HEK293 (cell line): ENCODE measurements at regions not wholly inside any gene's neighbourhood (a gene's known extent, or its start where the extent isn't known, plus 50 kb on each side); places are given as distances from the start of the nearest gene placed in this dataset.

Source experiments
- CTCF ChIA-PET: fragments of 350-600 bp; formaldehyde crosslinking; extraction: SDS; loops from one replicate; lab custom pipeline; 2021; ENCODE audit warnings: antibody characterized with exemption; lab: Yijun Ruan, JAX
- POLR2A ChIA-PET: fragments of 300-600 bp; formaldehyde crosslinking; extraction: SDS; loops from one replicate; lab custom pipeline; 2020; ENCODE audit warnings: antibody characterized with exemption, inconsistent platforms; lab: Yijun Ruan, JAX
- H3K27ac ChIP-seq: fragments of 200-500 bp; sonication (Bioruptor generic); 2 replicates; pipeline ENCODE4 v1.5.1; 2014; ENCODE audit warnings: low read depth, low read length, control low read depth, inconsistent platforms; ENCODE audit errors: extremely low read depth
- H3K36me3 ChIP-seq, 2 experiments: fragments of 200-500 bp in 1 of 2; sonication (Bioruptor generic) in 1 of 2; 1 replicate in 1 of 2; 2 replicates in 1 of 2; pipeline ENCODE4 v1.5.1; 2014 to 2017; ENCODE audit warnings: inconsistent platforms in 2 of 2, low read length in 2 of 2; ENCODE audit not compliant: control insufficient read depth in 2 of 2, insufficient read depth in 1 of 2
- H3K4me1 ChIP-seq: fragments of 200-500 bp; sonication (Bioruptor generic); 2 replicates; pipeline ENCODE4 v1.5.1; 2014; ENCODE audit warnings: mild to moderate bottlenecking, low read length, inconsistent platforms; ENCODE audit not compliant: control insufficient read depth, insufficient read depth
- H3K4me3 ChIP-seq: 2 replicates; pipeline ENCODE4 v1.5.1; 2011; ENCODE audit warnings: low read depth, mild to moderate bottlenecking, control low read depth, low read length, moderate library complexity
- H3K9me3 ChIP-seq: fragments of 200-500 bp; sonication (Bioruptor generic); 2 replicates; pipeline ENCODE4 v1.5.1; 2014; ENCODE audit warnings: low read depth, low read length, inconsistent platforms; ENCODE audit not compliant: control insufficient read depth, insufficient read depth
- GLIS1 ChIP-seq: fragments of 450-650 bp; formaldehyde crosslinking; IDR thresholded peaks from 2 replicates; pipeline ENCODE4 v1.5.1; 2016; ENCODE audit warnings: missing biosample characterization, missing genetic modification characterization
- ZNF157 ChIP-seq: fragments of 450-650 bp; formaldehyde crosslinking; IDR thresholded peaks from 2 replicates; pipeline ENCODE4 v1.5.1; 2016; ENCODE audit warnings: missing biosample characterization, missing genetic modification characterization
- ZNF248 ChIP-seq: fragments of 450-650 bp; formaldehyde crosslinking; IDR thresholded peaks from 2 replicates; pipeline ENCODE4 v1.5.1; 2017; ENCODE audit warnings: missing biosample characterization, missing genetic modification characterization
- ZNF274 ChIP-seq, 2 experiments: fragments of 200-500 bp in 1 of 2; fragments of 450-650 bp in 1 of 2; sonication (Bioruptor generic) in 1 of 2; formaldehyde crosslinking in 1 of 2; IDR thresholded peaks; 2 replicates each; pipeline versions ENCODE4 v1.5.1 to v1.6.1; 2014 to 2016; ENCODE audit warnings: borderline replicate concordance in 1 of 2, inconsistent platforms in 1 of 2, low read length in 1 of 2, missing biosample characterization in 1 of 2, missing genetic modification characterization in 1 of 2
- ZNF514 ChIP-seq: fragments of 450-650 bp; formaldehyde crosslinking; IDR thresholded peaks from 2 replicates; pipeline ENCODE4 v1.5.1; 2016; ENCODE audit warnings: missing biosample characterization, missing genetic modification characterization
- ZNF530 ChIP-seq: fragments of 450-650 bp; formaldehyde crosslinking; IDR thresholded peaks from 2 replicates; pipeline ENCODE4 v1.5.1; 2016; ENCODE audit warnings: low read depth, missing biosample characterization, missing genetic modification characterization
- ZNF561 ChIP-seq: fragments of 450-650 bp; IDR thresholded peaks from 2 replicates; pipeline ENCODE4 v1.5.1; 2018; ENCODE audit warnings: missing biosample characterization, missing genetic modification characterization, borderline replicate concordance
- ZNF621 ChIP-seq: fragments of 450-650 bp; formaldehyde crosslinking; IDR thresholded peaks from 2 replicates; pipeline ENCODE4 v1.5.1; 2017; ENCODE audit warnings: missing biosample characterization, missing genetic modification characterization
- ZNF626 ChIP-seq: fragments of 450-650 bp; sonication (Bioruptor Pico); formaldehyde crosslinking; IDR thresholded peaks from 2 replicates; pipeline ENCODE4 v1.5.1; 2018; ENCODE audit warnings: missing biosample characterization, missing genetic modification characterization, inconsistent platforms
- ZNF701 ChIP-seq: fragments of 450-650 bp; formaldehyde crosslinking; IDR thresholded peaks from 2 replicates; pipeline ENCODE4 v1.5.1; 2016; ENCODE audit warnings: missing biosample characterization, missing genetic modification characterization
- ZNF768 ChIP-seq: fragments of 450-650 bp; formaldehyde crosslinking; IDR thresholded peaks from 2 replicates; pipeline ENCODE4 v1.5.1; 2018; ENCODE audit warnings: missing biosample characterization, mild to moderate bottlenecking, missing genetic modification characterization
- ZNF792 ChIP-seq: fragments of 450-650 bp; formaldehyde crosslinking; IDR thresholded peaks from 2 replicates; pipeline ENCODE4 v1.5.1; 2016; ENCODE audit warnings: missing biosample characterization, missing genetic modification characterization
- TF ChIP-seq, protein P1 (sequence below): fragments of 450-650 bp; formaldehyde crosslinking; IDR thresholded peaks from 2 replicates; pipeline ENCODE4 v1.5.1; 2016; ENCODE audit warnings: missing biosample characterization, missing genetic modification characterization
- TF ChIP-seq, protein P2 (sequence below): fragments of 450-650 bp; formaldehyde crosslinking; IDR thresholded peaks from 2 replicates; pipeline ENCODE4 v1.5.1; 2017; ENCODE audit warnings: missing biosample characterization, missing genetic modification characterization
- TF ChIP-seq, protein P3 (sequence below): fragments of 450-650 bp; formaldehyde crosslinking; IDR thresholded peaks from 2 replicates; pipeline ENCODE4 v1.5.0; 2017; ENCODE audit warnings: missing biosample characterization, missing genetic modification characterization, borderline replicate concordance
- TF ChIP-seq, protein P4 (sequence below): fragments of 450-650 bp; formaldehyde crosslinking; IDR thresholded peaks from 2 replicates; pipeline ENCODE4 v1.5.1; 2016; ENCODE audit warnings: missing biosample characterization, missing genetic modification characterization
- TF ChIP-seq, protein P5 (sequence below): fragments of 450-650 bp; formaldehyde crosslinking; IDR thresholded peaks from 2 replicates; pipeline ENCODE4 v1.5.1; 2016; ENCODE audit warnings: missing biosample characterization, missing genetic modification characterization
- TF ChIP-seq, protein P6 (sequence below): fragments of 450-650 bp; formaldehyde crosslinking; IDR thresholded peaks from 2 replicates; pipeline ENCODE4 v1.5.1; 2017; ENCODE audit warnings: missing biosample characterization, missing genetic modification characterization
- TF ChIP-seq, protein P7 (sequence below): fragments of 450-650 bp; formaldehyde crosslinking; IDR thresholded peaks from 2 replicates; pipeline ENCODE4 v1.5.1; 2016; ENCODE audit warnings: missing biosample characterization, missing genetic modification characterization
- TF ChIP-seq, protein P8 (sequence below): fragments of 450-650 bp; formaldehyde crosslinking; IDR thresholded peaks from 2 replicates; pipeline ENCODE4 v1.5.1; 2016; ENCODE audit warnings: missing biosample characterization, missing genetic modification characterization

DNA sequence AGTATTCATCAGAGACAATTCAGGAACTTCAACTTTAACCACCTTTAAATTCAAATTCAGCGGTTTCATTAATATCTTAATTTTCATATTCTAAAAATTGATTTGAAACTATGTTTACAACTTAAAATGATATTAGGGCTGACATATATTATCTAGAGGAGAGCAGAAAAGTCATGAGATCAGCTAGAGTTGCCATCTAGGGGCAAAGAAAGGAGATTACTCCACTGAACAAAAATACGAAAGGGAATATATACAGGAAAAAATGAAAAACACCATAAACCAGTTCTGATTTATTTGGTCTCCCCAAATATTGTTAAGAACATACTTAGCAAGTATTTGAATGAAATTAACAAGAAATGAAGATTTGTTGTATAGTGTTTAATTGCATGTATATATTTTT lies 946.3 kb downstream of the DTWD2 start:
- ChIA-PET CTCF (no interaction called here), POLR2A (no interaction called here)
- no peaks in the 10 kb centered on the region for H3K4me1 ChIP-seq
- no peaks in the 10 kb centered on the region for H3K36me3 ChIP-seq
- TF ChIP-seq, protein P1, sequence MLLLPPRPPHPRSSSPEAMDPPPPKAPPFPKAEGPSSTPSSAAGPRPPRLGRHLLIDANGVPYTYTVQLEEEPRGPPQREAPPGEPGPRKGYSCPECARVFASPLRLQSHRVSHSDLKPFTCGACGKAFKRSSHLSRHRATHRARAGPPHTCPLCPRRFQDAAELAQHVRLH (tag by site-specific recombination): no peak
- TF ChIP-seq, protein P2, sequence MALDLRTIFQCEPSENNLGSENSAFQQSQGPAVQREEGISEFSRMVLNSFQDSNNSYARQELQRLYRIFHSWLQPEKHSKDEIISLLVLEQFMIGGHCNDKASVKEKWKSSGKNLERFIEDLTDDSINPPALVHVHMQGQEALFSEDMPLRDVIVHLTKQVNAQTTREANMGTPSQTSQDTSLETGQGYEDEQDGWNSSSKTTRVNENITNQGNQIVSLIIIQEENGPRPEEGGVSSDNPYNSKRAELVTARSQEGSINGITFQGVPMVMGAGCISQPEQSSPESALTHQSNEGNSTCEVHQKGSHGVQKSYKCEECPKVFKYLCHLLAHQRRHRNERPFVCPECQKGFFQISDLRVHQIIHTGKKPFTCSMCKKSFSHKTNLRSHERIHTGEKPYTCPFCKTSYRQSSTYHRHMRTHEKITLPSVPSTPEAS (tag by site-specific recombination): no peak
- no peak for TF ChIP-seq ZNF274 (IDR thresholded peaks at IDR 0.05; ENCODE audit: low read length)
- TF ChIP-seq ZNF274 (tag by site-specific recombination; IDR thresholded peaks at IDR 0.05; ENCODE audit: borderline replicate concordance): no peak
- TF ChIP-seq ZNF701 (tag by site-specific recombination): no peak
- no peak for TF ChIP-seq ZNF621 (tag by site-specific recombination)
- no peak for TF ChIP-seq GLIS1 (tag by site-specific recombination)
- TF ChIP-seq, protein P3, sequence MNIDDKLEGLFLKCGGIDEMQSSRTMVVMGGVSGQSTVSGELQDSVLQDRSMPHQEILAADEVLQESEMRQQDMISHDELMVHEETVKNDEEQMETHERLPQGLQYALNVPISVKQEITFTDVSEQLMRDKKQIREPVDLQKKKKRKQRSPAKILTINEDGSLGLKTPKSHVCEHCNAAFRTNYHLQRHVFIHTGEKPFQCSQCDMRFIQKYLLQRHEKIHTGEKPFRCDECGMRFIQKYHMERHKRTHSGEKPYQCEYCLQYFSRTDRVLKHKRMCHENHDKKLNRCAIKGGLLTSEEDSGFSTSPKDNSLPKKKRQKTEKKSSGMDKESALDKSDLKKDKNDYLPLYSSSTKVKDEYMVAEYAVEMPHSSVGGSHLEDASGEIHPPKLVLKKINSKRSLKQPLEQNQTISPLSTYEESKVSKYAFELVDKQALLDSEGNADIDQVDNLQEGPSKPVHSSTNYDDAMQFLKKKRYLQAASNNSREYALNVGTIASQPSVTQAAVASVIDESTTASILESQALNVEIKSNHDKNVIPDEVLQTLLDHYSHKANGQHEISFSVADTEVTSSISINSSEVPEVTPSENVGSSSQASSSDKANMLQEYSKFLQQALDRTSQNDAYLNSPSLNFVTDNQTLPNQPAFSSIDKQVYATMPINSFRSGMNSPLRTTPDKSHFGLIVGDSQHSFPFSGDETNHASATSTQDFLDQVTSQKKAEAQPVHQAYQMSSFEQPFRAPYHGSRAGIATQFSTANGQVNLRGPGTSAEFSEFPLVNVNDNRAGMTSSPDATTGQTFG (tag by site-specific recombination): no peak
- TF ChIP-seq, protein P4, sequence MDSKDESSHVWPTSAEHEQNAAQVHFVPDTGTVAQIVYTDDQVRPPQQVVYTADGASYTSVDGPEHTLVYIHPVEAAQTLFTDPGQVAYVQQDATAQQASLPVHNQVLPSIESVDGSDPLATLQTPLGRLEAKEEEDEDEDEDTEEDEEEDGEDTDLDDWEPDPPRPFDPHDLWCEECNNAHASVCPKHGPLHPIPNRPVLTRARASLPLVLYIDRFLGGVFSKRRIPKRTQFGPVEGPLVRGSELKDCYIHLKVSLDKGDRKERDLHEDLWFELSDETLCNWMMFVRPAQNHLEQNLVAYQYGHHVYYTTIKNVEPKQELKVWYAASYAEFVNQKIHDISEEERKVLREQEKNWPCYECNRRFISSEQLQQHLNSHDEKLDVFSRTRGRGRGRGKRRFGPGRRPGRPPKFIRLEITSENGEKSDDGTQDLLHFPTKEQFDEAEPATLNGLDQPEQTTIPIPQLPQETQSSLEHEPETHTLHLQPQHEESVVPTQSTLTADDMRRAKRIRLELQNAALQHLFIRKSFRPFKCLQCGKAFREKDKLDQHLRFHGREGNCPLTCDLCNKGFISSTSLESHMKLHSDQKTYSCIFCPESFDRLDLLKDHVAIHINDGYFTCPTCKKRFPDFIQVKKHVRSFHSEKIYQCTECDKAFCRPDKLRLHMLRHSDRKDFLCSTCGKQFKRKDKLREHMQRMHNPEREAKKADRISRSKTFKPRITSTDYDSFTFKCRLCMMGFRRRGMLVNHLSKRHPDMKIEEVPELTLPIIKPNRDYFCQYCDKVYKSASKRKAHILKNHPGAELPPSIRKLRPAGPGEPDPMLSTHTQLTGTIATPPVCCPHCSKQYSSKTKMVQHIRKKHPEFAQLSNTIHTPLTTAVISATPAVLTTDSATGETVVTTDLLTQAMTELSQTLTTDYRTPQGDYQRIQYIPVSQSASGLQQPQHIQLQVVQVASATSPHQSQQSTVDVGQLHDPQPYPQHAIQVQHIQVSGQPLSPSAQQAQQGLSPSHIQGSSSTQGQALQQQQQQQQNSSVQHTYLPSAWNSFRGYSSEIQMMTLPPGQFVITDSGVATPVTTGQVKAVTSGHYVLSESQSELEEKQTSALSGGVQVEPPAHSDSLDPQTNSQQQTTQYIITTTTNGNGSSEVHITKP (tag by site-specific recombination): no peak
- no peak for TF ChIP-seq ZNF157 (tag by site-specific recombination)
- TF ChIP-seq, protein P5, sequence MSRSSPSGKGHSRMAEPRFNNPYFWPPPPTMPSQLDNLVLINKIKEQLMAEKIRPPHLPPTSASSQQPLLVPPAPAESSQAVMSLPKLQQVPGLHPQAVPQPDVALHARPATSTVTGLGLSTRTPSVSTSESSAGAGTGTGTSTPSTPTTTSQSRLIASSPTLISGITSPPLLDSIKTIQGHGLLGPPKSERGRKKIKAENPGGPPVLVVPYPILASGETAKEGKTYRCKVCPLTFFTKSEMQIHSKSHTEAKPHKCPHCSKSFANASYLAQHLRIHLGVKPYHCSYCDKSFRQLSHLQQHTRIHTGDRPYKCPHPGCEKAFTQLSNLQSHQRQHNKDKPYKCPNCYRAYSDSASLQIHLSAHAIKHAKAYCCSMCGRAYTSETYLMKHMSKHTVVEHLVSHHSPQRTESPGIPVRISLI (tag by site-specific recombination): no peak
- no peak for TF ChIP-seq ZNF626 (tag by site-specific recombination)
- TF ChIP-seq ZNF530 (tag by site-specific recombination): no peak
- H3K9me3 ChIP-seq: no peaks in the 10 kb centered on the region
- H3K4me3 ChIP-seq: no peak overlapping the region
- H3K27ac ChIP-seq: no peak overlapping the region

DNA sequence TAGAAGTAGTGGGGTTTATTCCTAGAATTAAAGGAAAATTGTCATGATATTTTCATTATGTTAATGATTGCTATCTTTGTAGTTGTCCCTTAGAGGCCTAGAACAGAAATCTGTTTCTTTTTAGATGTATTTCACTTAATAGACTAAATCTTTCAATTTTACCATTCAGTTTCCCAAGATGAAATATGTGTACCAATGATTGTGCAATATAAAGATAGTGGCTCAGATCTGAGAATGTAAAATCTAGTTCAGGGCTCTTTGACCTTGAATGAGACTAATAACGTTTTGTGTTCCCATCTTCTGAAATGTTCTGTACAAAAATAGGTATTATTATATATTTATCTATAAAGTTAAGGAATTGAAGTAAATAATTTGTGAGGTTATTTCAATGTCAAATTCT lies 947.9 kb downstream of the DTWD2 start:
- ChIA-PET POLR2A (no interaction called here), CTCF (no interaction called here)
- Histone ChIP-seq H3K9me3 (no peaks in the 10 kb centered on the region), H3K36me3 (no peaks in the 10 kb centered on the region), H3K4me1 (no peaks in the 10 kb centered on the region), H3K4me3 (no peak overlapping the region), H3K27ac (no peak overlapping the region)
- no peak for TF ChIP-seq ZNF768 (tag by site-specific recombination)
- TF ChIP-seq ZNF514 (tag by site-specific recombination): no peak
- TF ChIP-seq ZNF792 (tag by site-specific recombination): no peak
- no peak for TF ChIP-seq ZNF248
- no peak for TF ChIP-seq ZNF561 (tag by site-specific recombination)
- TF ChIP-seq, protein P6, sequence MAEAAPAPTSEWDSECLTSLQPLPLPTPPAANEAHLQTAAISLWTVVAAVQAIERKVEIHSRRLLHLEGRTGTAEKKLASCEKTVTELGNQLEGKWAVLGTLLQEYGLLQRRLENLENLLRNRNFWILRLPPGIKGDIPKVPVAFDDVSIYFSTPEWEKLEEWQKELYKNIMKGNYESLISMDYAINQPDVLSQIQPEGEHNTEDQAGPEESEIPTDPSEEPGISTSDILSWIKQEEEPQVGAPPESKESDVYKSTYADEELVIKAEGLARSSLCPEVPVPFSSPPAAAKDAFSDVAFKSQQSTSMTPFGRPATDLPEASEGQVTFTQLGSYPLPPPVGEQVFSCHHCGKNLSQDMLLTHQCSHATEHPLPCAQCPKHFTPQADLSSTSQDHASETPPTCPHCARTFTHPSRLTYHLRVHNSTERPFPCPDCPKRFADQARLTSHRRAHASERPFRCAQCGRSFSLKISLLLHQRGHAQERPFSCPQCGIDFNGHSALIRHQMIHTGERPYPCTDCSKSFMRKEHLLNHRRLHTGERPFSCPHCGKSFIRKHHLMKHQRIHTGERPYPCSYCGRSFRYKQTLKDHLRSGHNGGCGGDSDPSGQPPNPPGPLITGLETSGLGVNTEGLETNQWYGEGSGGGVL: no peak
- TF ChIP-seq, protein P7, sequence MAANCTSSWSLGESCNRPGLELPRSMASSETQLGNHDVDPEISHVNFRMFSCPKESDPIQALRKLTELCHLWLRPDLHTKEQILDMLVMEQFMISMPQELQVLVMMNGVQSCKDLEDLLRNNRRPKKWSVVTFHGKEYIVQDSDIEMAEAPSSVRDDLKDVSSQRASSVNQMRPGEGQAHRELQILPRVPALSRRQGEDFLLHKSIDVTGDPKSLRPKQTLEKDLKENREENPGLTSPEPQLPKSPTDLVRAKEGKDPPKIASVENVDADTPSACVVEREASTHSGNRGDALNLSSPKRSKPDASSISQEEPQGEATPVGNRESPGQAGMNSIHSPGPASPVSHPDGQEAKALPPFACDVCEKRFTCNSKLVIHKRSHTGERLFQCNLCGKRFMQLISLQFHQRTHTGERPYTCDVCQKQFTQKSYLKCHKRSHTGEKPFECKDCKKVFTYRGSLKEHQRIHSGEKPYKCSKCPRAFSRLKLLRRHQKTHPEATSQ (tag by site-specific recombination): no peak
- TF ChIP-seq, protein P8, sequence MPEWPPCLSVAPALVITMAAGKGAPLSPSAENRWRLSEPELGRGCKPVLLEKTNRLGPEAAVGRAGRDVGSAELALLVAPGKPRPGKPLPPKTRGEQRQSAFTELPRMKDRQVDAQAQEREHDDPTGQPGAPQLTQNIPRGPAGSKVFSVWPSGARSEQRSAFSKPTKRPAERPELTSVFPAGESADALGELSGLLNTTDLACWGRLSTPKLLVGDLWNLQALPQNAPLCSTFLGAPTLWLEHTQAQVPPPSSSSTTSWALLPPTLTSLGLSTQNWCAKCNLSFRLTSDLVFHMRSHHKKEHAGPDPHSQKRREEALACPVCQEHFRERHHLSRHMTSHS (tag by site-specific recombination): no peak
